ENCODE measurements at regions not wholly inside any gene's neighbourhood (a gene's known extent, or its start where the extent isn't known, plus 50 kb on each side); places are given as distances from the start of the nearest gene placed in this dataset.

DNA sequence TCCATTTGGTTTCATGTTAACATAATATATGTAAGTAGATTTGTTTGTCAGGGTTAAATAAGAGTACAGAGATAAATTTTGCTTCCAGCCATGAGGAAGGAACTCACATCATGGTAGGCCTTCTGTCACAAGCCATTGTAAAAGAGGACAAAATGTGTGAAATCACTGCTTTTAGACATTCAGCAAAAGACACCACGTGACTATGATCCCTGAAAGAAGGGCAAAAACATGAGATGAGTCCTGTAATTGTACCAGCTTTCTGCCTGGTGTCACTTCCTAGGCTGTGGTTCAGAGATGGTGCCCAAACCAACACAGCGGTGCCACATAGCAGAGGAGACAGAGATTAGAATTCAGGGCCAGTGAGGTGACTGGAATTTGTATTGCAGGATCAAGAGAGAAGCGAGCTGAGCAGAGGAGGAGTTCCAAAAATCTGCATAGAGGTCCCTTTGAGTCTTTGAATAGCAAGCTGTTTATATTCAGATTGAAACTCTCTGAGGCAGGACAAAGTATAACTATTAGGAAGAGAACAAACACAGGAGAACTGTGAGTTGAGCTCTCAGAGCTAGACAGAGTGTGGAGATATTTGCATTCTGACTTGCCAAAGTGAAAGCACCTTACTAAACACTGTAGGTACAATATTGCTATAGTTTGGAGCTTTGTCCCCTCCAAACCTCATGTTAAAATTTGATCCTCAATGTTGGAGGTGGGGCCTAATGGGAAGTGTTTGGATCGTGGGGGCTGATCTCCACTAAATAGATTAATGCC is 52.6 kb upstream of the PDE7B start:
- Histone ChIP-seq H3K4me3 (no peak overlapping the region), H3K4me1 (no peaks in the 10 kb centered on the region), H3K27me3 (no peaks in the 10 kb centered on the region), H3K27ac (no peak overlapping the region), H3K36me3 (no peaks in the 10 kb centered on the region), H3K9me3 (no peaks in the 10 kb centered on the region)
- no peak for DNase-seq (ENCODE audit: low spot score)
- TF ChIP-seq, protein P1, sequence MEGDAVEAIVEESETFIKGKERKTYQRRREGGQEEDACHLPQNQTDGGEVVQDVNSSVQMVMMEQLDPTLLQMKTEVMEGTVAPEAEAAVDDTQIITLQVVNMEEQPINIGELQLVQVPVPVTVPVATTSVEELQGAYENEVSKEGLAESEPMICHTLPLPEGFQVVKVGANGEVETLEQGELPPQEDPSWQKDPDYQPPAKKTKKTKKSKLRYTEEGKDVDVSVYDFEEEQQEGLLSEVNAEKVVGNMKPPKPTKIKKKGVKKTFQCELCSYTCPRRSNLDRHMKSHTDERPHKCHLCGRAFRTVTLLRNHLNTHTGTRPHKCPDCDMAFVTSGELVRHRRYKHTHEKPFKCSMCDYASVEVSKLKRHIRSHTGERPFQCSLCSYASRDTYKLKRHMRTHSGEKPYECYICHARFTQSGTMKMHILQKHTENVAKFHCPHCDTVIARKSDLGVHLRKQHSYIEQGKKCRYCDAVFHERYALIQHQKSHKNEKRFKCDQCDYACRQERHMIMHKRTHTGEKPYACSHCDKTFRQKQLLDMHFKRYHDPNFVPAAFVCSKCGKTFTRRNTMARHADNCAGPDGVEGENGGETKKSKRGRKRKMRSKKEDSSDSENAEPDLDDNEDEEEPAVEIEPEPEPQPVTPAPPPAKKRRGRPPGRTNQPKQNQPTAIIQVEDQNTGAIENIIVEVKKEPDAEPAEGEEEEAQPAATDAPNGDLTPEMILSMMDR (IDR thresholded peaks at IDR 0.05) = no peak
